ENCODE measurements at regions not wholly inside any gene's neighbourhood (a gene's known extent, or its start where the extent isn't known, plus 50 kb on each side); places are given as distances from the start of the nearest gene placed in this dataset.
"Not testable (repeated sequence)": the region's sequence is repeated elsewhere in the genome, so short reads cannot be mapped to it uniquely, and the experiment has no call there.

DNA sequence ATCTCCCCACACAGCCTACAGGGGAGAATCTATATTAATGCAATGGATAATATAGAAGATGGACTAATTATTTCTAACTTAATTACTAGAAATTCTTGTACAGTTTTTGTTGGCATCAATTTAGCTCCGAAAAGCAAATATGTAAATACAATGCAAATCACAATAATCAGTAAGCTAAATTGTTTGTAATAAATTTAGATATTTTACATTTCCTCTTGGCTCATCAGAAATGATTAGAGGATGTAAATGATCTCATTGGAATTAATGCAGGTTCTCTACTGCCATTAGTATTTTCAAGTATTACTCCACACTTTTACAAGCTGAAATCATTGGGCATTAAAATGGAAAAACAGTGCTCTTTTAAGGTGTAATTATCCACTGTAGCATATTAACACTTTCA lies 741.8 kb upstream of the MIR17HG start:
- no peak for DNase-seq (ENCODE audit: extremely low spot score, unreplicated experiment)
- no peaks in the 10 kb centered on the region for H3K9me3 Mint-ChIP-seq
- H3K27me3 Mint-ChIP-seq = no peaks in the 10 kb centered on the region
- TF ChIP-seq, protein P1, sequence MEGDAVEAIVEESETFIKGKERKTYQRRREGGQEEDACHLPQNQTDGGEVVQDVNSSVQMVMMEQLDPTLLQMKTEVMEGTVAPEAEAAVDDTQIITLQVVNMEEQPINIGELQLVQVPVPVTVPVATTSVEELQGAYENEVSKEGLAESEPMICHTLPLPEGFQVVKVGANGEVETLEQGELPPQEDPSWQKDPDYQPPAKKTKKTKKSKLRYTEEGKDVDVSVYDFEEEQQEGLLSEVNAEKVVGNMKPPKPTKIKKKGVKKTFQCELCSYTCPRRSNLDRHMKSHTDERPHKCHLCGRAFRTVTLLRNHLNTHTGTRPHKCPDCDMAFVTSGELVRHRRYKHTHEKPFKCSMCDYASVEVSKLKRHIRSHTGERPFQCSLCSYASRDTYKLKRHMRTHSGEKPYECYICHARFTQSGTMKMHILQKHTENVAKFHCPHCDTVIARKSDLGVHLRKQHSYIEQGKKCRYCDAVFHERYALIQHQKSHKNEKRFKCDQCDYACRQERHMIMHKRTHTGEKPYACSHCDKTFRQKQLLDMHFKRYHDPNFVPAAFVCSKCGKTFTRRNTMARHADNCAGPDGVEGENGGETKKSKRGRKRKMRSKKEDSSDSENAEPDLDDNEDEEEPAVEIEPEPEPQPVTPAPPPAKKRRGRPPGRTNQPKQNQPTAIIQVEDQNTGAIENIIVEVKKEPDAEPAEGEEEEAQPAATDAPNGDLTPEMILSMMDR (conservative IDR thresholded peaks at IDR 0.05) = no peak
- no peak overlapping the region for H3K27ac Mint-ChIP-seq
- no peaks in the 10 kb centered on the region for H3K36me3 Mint-ChIP-seq
- H3K4me3 Mint-ChIP-seq = no peak overlapping the region
- H3K4me1 Mint-ChIP-seq (ENCODE audit: unreplicated experiment) = no peaks in the 10 kb centered on the region

DNA sequence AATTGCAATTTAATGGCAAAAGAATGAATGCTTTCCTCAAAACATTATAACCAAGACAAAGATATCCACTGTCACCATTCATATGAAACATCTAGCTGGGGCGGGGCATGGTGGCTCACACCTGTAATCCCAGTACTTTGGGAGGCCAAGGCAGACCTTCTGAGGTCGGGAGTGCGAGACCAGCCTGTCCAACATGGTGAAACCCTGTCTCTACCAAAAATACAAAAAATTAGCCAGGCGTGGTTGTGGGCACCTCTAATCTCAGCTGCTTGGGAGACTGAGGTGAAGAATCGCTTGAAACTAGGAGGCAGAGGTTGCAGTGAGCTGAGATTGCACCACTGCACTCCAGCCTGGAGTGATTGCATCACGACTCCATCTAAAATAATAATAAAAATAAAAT lies 740.6 kb upstream of the MIR17HG start:
- not testable (repeated sequence) for H3K9me3 Mint-ChIP-seq; H3K4me3 Mint-ChIP-seq; H3K27me3 Mint-ChIP-seq; H3K36me3 Mint-ChIP-seq; H3K27ac Mint-ChIP-seq; DNase-seq (ENCODE audit: extremely low spot score, unreplicated experiment); H3K4me1 Mint-ChIP-seq (ENCODE audit: unreplicated experiment)

DNA sequence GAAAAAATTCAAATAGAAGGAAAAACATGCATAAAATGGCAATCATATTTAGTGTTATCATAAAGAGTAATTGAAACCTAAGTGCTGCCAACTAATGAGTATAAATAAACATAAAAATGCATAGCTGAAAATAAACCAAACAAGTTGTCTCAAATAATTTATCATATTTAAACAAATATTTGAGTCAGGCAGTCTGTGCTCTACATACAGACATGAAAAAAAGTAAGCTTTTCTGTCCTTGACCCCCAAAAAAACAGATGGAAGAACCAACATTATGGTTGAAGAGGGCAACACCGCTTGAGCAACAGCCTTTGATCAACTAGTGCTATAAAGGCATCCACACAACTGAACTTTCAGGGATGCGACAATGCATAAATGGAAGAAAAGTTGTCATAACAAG lies 735.1 kb upstream of the MIR17HG start:
- H3K4me1 Mint-ChIP-seq (ENCODE audit: unreplicated experiment) = no peaks in the 10 kb centered on the region
- no peak overlapping the region for H3K27ac Mint-ChIP-seq
- H3K4me3 Mint-ChIP-seq = no peak overlapping the region
- TF ChIP-seq, protein P1 (conservative IDR thresholded peaks at IDR 0.05) = no peak
- no peaks in the 10 kb centered on the region for H3K27me3 Mint-ChIP-seq
- DNase-seq (ENCODE audit: extremely low spot score, unreplicated experiment) = no peak
- no peaks in the 10 kb centered on the region for H3K9me3 Mint-ChIP-seq
- no peaks in the 10 kb centered on the region for H3K36me3 Mint-ChIP-seq

DNA sequence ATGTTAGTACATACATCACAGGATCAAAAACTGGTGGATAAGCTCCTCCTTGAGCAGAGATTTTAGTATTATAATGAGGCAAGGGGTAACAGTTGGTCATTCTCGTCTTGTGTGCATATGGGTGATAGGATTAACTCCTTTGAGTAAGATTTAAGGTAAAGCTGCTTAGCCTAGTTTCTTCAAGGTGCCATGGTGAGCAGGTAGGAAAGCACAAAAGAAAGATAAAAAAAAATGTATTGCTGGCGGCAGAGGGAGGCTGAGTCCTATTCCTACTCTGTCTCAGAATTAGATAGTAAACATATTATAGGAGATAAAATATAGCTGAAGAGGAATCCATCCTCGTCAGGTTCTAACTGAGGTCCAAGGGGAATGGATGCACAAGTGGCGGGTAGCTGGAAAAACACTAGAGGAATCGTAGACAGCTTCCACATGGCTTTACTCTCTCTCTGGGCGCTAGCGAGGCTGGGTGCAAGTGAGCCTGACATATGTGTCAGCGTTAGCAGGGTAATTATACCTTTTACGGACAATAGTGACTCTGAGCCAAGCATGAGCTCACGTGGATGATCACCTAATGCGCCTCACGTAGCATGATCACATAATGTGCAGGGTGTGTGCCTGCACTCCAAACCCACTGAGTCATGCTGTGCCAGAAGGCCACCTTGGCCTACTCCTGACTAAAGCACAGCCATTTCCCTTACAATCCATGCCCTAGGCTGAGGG lies 734.3 kb upstream of the MIR17HG start:
- H3K27ac Mint-ChIP-seq = no peak overlapping the region
- H3K27me3 Mint-ChIP-seq = no peaks in the 10 kb centered on the region
- H3K36me3 Mint-ChIP-seq = no peaks in the 10 kb centered on the region
- no peaks in the 10 kb centered on the region for H3K4me1 Mint-ChIP-seq (ENCODE audit: unreplicated experiment)
- no peak overlapping the region for H3K4me3 Mint-ChIP-seq
- TF ChIP-seq, protein P1 (conservative IDR thresholded peaks at IDR 0.05) = no peak
- H3K9me3 Mint-ChIP-seq = peaks cover 4% of the 10 kb centered on the region
- DNase-seq (ENCODE audit: extremely low spot score, unreplicated experiment) = no peak

DNA sequence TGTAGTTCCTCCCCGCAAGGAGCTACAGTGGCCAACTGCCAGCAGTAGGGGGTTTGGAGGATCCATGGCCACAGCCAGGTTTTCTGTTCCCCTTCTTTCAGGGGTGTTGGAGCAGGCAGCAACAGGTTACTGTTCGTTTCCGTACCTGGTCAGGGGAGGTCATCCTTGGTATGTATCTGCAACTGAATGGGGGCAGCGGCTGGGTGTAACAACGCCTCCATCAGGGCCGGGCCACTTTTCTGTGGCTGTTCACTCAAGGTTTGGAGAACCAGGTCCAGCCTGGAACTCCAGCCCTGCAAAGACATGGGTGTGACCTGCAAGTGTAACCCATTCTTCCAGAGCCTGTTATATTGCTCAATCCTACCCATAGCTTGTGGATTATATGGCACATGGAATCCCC lies 732.3 kb upstream of the MIR17HG start:
- Mint-ChIP-seq H3K27ac (no peak overlapping the region), H3K4me1 (ENCODE audit: unreplicated experiment) (no peaks in the 10 kb centered on the region), H3K36me3 (no peaks in the 10 kb centered on the region), H3K27me3 (no peaks in the 10 kb centered on the region), H3K9me3 (peaks cover 9% of the 10 kb centered on the region), H3K4me3 (no peak overlapping the region)
- TF ChIP-seq, protein P1 (conservative IDR thresholded peaks at IDR 0.05) = no peak
- DNase-seq (ENCODE audit: extremely low spot score, unreplicated experiment) = no peak

DNA sequence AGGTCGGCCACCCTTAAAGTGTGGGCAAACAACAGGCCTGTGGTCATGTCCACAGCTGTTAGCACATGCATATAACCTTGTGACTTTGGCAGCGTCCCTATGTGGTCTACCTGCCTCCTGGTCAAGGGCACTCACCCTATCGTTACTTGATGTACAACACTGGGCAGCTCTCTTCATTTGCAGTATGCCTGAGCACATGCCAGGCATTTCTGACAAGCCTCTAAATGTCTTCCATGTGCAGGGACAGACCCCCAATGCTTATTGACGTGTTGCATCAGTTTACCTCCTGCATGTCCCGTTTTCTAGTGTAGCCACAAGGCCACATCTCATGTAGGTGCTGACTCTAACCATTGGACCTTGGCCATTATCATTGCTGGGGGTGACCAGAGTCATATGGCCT lies 731.7 kb upstream of the MIR17HG start:
- no peak overlapping the region for H3K27ac Mint-ChIP-seq
- no peaks in the 10 kb centered on the region for H3K4me1 Mint-ChIP-seq (ENCODE audit: unreplicated experiment)
- no peaks in the 10 kb centered on the region for H3K36me3 Mint-ChIP-seq
- H3K27me3 Mint-ChIP-seq = no peaks in the 10 kb centered on the region
- H3K4me3 Mint-ChIP-seq = no peak overlapping the region
- peaks cover 9% of the 10 kb centered on the region for H3K9me3 Mint-ChIP-seq
- TF ChIP-seq, protein P1 (conservative IDR thresholded peaks at IDR 0.05) = no peak
- no peak for DNase-seq (ENCODE audit: extremely low spot score, unreplicated experiment)

All from type B pancreatic cell (in vitro differentiated cells).